Left renal cortex interstitium (tissue), 4 donors: ENCODE measurements at regions not wholly inside any gene's neighbourhood (a gene's known extent, or its start where the extent isn't known, plus 50 kb on each side); places are given as distances from the start of the nearest gene placed in this dataset.

Source experiments
- DNase-seq, 4 donors: peaks; one replicate each; pipeline ENCODE4 v3.0.0-alpha.2; 2013; ENCODE audit warnings: low read depth in 4 of 4, low spot score in 2 of 4, missing footprints in 1 of 4

DNA sequence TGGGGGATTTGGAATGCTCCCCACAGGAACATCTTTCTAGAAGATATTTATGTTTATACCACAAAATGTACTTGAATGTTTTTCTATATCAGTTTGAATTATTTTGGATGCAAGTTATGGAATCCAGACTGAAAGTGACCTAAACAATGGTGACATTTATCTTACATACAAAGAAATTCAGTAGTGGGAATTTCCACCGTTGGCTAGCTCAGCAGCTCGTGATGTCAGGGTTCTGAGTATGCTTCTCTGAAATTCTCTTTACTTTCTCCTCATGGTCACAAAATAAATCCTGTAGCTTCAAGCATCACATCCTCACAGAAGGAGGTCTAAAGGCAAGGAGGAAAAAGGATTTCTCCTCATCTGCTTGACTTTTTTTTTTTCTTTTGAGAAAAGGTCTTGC lies 105.3 kb downstream of the AKAIN1 start:
- no peak for DNase-seq

DNA sequence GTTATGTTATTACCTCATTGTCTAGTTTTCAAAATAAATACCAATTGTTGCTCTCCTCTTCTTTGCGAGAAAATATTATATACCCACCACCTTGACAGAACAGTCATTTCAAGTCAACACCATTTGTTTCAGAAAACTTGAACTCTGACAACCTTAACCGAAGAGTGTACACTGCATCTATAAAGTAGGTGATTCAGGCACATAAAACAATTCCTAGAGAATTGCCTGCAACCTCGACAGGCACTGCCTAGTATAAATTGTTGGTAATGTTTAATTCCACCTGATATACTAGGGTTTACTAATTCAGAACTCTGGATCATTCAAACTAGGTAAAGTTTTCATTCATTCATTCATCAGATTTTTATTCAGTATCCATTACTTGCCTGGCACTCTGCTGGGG lies 121.8 kb downstream of the AKAIN1 start:
- no peak for DNase-seq

DNA sequence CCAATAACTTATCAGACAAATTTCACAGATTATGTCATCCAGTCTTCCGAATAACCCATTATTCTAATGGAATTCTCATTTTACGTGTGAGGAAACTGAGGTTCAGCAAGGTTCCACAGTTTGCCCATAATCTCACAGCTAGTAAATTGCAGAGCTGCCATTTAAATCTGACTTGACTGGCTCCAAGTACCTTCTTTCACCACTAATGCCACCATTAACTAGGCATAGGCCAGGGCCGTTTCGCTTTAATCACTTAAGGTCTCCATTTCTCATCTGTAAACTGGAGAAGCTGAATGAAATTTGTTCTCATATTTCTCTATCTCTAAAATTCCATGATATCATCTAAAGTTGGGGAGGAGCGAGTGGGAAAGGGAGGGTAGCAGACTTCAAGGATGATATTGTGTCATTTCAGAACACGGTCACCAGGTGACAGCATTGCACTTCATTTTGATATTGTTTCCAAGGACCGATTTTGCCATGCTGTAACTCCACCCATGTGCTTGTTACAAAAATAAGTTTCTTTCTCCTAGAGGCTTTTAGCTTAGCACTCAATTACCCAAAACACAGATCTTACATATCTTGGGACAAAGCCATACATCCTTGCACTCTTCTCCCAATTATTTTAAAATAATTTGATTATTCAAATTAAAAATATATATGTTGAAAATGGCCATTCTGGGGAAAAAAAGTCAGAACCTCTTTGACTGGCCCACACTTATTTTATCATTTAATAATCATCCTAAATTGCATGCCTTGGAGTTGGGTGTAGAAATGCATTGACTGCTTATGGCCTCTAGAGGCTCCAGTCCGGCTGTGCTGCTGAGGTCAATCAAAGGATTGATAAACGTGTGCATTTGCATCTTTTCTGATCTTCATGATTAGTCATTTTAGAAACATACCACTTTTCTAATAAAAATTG lies 123.8 kb downstream of the AKAIN1 start:
- DNase-seq = peak in 2 of 4 donors; percentile 6 to 21

DNA sequence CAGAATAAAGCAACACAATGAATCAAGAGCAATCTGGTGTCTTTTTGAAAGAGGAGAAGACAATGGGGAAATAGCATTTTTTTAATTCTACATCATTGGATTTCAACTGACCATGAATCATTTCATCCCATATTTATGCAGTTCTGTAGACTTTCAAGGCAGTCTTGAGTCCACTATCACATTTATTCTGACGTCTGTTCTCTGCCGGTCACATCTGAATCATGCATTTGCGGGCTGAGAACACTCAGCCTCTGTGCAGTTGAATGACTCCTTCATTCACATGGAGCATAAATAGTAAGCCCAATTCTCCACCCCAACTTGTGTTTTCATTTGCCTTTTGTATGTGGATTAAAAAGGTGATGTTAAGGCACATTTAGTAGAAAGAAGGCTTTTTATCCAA lies 128.2 kb downstream of the AKAIN1 start:
- DNase-seq = no peak

DNA sequence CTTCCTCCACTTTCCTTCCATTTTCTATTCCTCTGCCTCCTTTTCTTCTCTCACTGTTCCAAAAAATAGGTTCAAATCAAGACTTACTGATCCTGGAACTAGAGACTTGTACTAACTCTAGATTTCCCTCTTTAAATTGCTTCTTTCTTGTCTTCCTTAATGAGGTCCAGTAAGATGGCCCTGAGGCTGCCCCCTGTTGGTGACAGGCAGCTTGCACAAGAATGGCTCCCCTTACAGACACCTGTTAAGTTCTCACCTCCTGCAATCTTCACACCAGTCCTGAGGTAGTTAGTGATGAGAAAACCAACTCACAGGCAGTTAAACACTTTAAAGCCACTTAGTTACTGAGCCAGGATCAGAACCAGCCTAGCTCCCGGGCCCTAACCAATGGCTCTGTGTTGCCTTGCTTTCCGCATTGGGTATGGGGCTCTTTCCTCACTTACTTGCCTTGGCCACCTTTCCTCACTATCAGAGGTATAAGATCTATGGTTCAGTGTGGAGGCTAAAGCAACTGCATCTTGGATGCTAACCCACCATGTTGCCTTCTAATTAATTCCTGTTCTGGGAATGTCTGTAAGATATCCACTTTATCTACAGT lies 130.6 kb downstream of the AKAIN1 start:
- no peak for DNase-seq

DNA sequence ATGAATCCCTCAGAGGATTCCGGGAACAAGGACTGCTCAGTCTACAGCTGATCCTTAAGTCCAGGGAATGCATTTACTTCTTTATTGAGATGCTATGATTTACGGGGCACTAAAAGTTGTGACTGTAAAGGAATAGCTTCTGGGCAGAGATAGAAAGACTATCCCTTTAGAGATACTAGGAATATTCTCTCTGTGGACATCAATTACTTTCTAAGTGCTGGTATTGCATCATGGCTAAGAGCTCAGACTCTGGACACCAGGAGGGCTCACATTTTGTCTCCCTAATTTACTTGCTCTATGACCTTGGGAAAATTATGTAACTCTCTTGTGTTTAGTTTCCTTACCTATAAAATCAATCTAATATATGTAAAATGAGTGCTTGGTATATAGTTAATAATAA lies 131.4 kb downstream of the AKAIN1 start:
- DNase-seq = no peak

DNA sequence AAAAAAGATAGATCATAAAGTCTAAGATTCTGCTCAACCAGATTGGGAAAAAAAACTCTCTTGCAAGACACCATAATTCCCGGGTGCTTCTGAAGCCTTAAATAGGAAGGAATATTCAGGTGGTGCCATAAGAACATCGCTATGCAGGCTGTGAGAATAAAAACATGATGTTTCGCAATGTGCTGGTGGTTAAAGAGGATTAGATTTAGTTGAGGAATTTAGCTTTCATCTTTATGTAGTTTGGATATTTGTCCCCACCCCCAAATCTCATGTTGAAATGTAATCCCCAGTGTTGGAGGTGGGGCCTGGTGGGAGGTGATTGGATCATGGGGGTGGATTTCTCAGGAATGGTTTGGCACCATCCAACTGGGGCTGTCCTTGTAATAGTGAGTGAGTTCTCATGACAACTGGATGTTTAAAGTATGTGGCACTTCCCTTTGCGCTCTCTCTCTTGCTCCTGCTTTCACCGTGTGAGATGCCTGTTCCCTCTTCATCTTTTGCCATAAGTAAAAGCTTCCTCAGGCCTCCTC lies 132.2 kb downstream of the AKAIN1 start:
- no peak for DNase-seq

DNA sequence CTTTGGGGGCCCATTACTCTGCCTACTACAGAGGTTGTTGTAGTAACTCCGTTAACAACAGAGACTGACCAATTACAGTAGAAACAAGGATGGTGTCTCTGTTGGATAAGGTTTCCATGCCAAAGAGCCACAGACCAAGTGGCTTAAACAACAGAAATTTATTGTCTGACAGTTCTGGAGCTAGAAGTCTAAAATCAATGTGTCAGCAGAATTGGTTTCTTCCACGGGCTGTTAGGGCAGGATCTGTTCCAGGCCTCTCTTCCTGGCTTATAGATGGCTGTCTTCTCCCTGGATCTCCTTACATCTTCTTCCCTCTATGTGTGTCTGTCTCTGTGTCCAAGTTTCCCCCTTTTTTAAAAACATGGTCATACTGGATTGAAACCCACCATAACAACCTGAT lies 135.3 kb downstream of the AKAIN1 start:
- DNase-seq = no peak

DNA sequence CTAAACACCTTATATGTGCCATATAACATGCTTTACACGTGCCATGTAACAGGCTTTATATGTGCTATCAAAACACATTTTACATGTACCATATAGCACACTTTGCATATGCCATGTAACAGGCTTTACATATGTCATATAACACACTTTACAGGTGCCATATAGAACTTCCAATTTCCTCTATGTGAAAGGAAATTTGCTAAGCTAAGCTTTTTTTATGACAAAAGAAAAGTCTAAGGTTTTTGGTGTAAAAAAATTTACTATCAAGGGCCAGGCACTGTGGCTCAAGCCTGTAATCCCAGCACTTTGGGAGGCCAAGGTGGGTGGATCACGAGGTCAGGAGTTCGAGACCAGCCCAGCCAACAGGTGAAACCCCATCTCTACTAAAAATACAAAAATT lies 136.5 kb downstream of the AKAIN1 start:
- no peak for DNase-seq

DNA sequence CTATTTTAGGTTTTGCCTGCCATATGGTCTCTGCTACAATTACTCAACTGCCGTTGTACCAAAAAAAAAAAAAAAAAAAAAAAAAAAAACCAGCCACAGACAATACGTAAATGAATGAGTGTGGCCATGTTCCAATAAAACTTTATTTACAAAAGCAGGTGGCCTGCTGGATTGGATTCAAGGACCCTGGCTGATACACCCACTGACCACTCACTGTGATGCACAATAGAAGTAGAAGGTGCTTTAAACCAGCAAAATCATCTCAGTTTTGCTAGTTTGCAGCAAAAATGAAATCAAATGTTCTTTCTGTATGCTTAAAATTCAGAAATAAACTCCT lies 137.4 kb downstream of the AKAIN1 start:
- DNase-seq = no peak

DNA sequence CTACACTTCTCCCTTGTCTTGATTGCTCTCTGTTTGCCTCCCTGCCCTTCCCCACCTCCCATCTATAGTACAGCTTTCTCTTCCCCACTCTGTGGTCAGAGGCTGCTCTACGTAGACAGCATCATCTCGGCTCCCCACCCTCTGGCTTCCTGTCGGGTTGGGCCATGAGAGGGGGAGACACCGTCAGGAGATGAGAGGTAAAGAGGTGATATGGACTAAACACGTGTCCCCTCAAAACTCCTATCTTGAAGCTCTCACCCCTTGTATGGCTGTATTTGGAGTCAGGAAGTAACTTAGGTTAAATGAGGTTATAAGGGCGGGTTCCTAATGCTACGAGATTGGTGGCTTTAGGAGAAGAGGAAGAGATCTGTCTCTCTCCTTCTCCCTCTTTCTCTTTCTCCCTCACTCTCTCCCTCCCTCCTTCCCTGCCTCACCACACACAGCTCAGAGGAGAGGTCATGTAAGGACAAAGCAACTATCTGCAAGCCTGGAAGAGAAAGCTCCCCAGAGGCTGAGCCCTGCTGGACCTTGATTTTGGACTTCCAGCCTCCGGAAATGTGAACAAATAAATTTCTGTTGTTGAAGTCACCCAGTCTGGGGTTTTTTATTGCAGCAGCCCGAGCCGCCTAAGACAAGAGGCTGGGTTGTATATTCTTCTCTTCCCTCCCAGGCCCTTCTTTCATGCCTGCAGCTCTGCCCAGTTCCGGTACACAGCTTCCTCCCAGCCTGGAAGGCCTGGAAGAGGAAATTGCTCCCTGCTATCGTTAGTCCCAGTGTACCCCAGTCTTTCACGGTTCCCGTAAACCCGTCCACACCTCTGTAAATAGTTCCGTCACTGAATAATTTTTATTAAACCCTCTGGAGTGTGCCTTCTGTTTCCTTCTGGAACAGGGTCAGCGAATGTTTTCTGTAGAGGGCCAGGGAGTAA lies 138.0 kb downstream of the AKAIN1 start:
- no peak for DNase-seq

DNA sequence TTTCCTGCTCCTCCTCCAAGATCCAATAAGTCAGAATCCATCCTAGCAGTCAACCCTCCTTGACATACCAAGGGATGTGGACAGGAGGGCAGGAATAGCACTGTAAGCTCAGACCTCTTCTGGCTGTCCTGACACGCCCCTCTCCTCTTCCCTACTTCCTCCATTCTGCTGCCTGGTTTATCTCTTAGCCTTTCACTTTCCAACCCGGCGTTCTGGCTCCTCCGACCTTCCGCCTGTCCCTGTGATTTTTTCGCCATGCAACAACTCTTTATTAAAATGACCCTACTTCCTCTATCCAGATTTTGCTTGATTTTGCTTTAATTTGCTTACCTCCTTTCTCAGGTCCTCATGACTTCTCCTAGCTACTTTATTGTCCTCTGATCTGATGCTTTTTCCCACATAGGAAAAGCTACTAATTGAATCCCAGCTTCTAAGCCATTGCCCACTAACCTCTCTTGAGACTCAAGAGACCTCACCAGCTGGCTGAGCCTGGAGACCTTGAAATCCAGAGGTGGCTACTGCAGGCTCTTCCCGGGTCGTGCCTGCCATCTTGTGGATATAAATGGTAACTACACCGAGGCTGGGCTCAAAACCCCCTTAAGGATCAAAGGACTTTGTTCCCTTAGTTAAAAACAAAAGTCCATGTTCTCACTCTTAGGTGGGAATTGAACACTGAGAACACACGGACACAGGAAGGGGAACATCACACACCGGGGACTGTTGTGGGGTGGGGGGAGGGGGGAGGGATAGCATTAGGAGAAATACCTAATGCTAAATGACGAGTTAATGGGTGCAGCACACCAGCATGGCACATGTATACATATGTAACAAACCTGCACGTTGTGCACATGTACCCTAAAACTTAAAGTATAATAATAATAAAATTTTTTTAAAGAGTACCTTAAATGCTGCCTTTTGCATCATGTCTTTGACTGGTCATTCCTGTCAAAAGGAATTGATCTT lies 139.4 kb downstream of the AKAIN1 start:
- DNase-seq = peak; percentile 9 to 56 (median 32)

DNA sequence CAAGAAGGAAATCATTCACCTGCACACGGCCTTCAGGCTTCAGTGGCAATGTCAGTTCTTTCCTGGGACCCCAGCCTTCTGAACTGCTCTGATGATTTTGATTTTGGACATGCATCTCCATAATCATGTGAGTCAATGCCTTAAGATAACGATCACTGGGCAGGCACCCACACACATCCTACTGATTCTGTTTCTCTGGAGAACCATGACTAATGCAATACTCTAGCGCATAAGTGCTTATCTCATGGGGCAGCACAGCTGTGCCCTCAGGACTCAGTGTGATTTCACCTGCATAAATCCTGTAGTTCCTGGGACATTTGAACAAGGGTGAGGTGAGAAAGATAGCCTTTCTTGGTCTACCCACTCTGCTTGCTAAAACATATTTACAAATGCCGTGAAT lies 144.6 kb downstream of the AKAIN1 start:
- no peak for DNase-seq

DNA sequence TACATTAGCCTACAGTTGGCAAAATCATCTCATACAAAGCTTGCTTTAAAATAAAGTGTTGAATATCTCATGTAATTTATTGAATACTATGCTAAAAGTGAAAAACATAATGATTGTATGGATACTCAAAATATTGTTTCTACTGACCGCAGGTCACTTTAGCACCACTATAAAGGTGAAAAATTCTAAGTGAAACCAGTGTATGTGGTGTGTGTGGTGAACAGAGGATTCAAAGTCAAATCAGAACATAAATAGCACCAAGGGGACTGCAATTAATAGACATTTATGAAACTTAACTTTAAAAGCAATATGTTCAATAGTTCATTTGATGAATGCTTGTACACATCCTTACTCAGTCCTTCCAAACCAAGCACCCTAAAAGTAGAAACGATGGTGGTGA lies 145.8 kb downstream of the AKAIN1 start:
- no peak for DNase-seq

DNA sequence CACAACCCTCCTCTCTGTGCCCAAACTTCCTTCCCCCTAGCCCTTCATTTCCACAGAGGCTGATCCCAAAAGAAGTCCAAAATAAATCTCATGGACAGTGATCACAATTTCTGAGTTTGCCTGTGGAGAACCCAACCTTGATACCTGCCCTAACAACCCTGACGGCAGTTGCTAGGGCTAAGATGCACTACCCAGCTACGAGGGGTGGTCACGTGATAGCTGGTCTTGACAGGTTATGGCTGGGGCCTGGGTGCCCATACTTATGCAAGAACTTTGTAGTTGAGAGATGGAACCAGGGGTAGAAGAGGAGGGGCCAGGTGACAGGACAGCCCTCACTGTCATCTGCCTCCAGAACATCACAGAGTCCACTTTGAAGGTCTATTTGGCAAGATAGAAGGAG lies 147.9 kb downstream of the AKAIN1 start:
- no peak for DNase-seq

DNA sequence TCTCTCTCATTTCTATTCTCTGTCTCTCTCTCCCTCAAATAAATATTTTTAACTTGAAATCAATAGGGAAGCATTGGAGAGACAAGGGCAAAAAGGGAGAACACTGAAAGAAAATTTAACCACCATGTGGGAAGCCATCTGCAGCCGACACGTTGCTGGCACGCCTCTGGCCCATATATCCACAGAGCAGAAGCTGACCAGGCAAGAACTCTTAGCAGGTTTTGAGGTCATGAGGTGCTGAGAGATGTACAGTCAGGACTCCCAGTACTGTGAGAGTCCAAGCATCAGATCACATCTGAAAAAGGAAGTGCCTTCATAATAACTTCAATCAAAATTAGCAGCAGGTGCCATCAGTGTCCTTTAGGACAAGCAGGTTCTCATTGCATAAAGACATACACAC lies 156.6 kb downstream of the AKAIN1 start:
- DNase-seq = no peak

DNA sequence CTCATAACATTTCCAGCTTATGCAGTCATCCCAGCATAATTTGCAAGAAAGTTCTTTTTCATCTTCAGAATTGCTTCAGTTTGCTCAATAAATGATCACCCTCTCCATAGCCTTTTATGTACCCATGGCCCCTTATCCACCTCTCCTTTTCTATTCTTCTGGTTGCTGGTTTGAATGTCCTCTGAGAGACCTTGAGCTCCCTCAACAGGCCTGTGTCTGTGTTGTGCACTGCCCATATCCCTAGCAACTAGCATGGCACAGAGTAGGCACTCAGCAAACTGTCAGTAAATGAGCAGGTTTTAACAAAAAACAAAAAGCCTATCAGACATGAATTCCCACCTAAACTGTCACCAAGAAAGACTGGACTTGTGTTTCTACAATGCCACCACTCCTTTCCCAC lies 160.5 kb downstream of the AKAIN1 start:
- DNase-seq = no peak

DNA sequence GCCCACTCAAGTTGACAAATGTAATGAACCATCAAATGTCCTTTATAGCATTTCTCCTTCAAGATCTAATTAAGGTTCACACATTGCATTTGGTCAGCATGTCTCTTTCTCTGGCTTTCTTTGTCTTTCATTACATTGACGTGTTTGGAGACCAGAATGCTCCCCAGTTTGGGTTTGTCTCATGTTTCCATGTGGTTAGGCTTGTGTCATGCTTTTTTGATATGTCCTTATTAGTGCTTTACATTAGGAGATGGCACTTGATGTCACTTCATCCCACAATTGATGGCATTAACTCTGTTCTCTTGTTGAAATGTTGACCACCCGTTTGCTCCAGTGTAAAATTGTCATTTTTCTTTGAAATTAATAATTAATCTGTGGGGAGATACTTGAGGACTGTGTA lies 165.8 kb downstream of the AKAIN1 start:
- no peak for DNase-seq

DNA sequence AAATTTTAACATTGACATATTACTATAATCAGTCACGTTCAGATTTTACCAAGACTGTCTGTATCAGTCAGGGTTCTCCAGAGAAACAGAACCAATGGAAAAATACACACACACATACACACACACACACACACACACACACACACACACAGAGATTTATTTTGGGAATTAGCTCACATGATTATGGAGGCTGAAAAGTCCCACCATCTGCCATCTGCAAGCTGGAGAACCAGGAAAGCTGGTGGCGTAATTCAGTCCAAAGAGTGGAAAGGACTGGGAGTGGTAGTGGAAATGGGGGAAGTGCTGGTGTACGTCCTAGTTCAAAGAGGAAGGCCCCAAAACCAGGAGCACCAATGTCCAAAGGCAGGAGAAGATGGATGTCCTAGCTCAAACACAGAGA lies 166.4 kb downstream of the AKAIN1 start:
- no peak for DNase-seq

DNA sequence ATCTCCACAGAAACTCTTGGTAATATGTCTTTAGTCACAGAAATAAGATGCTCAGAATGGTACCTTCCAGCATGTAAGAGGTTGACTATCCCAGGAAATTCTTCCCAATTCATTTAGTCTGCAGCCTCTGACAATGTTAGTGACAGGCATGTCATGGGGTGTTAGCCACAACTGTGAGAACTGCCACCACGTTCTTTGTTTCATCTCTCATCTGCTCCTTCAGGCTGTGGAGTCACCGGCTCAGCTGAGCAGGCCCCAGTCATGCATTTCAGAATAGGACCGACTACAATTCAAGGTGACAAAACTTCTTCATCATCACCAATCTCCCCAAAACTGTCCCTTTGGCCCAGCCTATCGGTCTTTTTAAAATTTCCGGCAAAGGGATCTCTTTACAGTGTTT lies 167.5 kb downstream of the AKAIN1 start:
- DNase-seq = no peak
